ENCODE measurements at regions not wholly inside any gene's neighbourhood (a gene's known extent, or its start where the extent isn't known, plus 50 kb on each side); places are given as distances from the start of the nearest gene placed in this dataset.

DNA sequence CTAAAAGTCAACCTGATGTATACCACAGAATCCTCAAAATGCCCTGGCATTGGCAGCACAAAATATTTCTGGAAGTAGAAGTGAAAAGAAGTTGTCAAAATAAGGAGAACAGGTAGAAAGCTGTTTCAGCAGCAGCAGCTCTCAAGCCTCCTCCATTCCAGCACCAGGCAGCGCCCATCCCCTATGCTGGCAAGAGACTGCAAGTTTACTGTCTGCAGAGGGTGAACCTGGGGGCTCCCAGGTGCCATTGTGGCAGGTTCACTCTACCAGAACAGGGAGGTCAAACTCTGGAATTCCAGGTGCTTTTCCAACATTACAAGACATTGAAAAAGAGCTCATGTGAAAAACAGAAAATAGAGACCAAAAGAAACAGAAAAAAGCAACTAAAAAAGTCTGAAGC is 128.8 kb upstream of the CTTNBP2NL start:
- DNase-seq = no peak

GRCh38 chr1:112267929-112268328 is 128.1 kb upstream of the CTTNBP2NL start:
- DNase-seq = no peak

DNA sequence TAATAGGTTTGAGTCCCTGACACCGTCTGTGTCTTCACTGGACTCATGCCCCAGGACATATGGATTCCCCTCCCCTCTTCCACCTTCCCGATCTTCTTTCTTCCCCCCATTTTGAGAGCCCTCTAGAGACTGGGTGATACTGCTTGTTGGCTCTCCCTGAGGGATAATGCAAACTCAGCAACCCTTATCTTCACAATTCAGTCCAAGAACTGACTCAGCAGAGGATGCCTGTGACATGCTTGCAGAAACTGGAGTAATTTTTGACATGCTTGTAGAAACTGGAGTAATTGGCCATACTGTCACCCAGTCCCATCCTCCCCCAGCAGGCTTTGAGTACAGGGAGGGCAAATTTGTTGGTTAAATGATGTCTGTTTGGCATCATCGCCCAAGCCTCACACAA is 127.6 kb upstream of the CTTNBP2NL start:
- no peak for DNase-seq

DNA sequence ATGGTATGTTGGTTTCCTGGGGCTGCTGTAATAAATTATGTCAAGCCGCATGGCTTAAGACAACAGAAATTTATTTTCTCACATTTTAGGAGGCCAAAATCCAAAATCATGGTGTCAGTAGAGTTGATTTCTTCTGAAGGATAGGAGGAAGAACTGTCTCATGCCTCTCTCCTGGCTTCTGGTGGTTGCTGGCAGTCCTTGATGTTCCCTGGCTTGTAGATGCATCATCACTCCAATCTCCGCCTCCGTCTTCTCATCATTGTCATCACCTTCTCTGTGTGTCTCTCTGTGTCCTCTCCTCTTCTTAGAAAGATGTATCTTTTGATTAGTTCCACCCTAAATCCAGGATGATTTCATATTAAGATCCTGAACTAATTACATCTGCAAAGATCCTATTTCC is 124.7 kb upstream of the CTTNBP2NL start:
- no peak for DNase-seq

DNA sequence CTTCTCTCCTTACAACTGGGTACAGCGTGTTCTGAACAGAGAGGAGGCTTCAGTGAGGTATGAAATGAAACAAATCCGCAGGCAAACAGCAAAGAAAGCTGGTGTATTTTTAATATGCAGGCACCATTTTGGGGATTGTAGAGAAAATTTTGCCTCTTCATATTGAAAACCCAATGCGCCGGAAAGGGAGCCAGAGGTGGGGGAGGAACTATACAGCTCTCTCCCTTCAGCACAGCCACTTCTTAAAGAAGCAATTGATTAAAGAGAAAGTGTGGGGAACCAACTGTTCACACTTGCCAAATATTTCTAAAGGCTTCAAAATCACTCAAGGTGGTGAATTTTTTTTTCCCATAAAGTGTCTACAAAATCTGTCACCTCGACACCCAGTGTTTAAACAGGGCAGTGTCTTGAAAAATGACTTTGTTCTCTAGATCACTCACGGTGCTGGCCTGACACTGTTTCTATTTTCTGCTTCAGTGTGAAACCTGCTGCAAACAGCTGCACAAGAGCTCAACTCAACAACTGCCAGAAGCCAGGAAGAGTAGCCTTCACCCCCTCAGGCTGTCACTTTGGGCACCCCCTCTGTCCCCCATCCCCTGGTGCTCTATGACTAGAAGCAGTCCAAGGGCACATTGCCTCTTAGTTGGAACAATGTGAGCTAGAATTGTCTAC is 123.8 kb upstream of the CTTNBP2NL start:
- DNase-seq = no peak

DNA sequence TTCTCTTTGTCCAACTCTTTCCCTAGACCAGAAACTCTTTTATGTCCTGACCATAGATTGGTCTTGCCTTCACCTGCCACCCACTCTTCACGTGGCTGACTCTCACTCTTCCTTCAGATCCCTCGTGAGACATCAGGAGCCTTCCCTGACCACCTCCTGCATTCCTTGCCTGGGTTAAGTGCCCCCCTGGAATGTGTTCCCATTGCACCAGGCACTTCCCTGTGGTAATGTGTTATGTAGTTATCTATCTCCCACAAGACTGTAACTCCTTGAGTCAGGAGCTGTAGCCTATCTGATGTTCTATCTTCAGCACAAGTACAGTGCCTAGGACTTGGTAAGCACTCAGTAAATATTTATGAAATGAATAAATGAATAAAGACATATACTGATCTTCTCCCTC is 111.2 kb upstream of the CTTNBP2NL start:
- no peak for DNase-seq

DNA sequence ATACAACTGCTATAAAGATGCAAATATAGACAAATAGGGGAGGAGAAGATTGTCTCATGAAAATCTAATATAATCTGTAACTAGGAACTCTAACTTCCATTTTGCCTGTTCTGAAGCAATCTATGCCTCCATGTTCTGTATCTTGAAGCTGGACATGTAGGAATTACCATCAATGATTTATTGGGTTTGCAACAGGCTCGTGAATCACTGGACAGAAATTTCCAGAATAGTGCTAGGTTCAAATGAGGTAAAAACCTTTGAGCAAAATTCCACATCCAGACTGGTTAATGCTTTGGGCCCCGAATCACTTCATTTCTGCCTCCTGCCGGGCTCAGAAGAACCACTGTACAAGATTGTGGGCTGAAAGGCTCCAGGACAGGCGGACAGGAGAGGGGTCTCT is 110.7 kb upstream of the CTTNBP2NL start:
- no peak for DNase-seq

- no peak for DNase-seq
Observed at GRCh38 chr1:112285746-112286145, 110.3 kb upstream of the CTTNBP2NL start.

DNA sequence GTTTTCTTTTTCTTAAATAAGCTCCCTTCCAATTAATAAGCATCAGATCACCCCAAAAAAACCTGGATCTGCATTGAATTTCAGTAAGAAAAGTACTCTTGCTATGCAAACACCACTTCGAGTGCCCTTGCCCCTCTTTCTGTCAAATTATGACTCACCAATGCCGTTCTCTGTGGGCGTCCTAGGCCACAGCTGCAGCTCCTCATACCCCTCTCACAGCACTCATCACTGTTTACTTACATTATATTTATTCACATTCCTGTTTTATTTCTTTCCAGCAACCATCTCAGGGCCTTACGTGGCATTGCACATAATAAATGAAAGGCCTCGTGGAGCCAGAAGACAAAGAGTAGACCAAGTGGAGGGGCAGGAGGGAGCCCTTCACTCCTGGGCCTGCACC is 99.1 kb upstream of the CTTNBP2NL start:
- DNase-seq = no peak

DNA sequence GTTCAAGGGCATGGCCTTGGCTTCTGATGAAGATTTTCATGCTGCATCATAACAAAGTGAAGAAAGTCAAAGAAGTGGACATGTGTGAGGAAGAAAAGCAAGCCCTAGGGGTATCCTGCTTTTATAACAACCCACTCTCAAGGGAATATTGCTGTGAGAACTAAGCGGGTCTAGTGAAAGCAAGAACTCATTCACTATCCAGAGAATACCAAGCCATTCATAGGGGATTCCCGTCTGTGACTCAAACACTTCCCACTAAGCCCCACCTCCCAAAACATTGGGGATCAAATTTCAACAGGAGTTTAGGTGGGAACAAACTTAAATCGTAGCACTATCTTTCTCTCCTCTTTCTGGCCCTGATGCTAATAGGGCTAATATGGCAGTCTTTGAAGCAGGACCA is 98.5 kb upstream of the CTTNBP2NL start:
- peak; percentile 7 for DNase-seq

- DNase-seq = peak; percentile 60
Observed at GRCh38 chr1:112298558-112298957, 97.5 kb upstream of the CTTNBP2NL start.

DNA sequence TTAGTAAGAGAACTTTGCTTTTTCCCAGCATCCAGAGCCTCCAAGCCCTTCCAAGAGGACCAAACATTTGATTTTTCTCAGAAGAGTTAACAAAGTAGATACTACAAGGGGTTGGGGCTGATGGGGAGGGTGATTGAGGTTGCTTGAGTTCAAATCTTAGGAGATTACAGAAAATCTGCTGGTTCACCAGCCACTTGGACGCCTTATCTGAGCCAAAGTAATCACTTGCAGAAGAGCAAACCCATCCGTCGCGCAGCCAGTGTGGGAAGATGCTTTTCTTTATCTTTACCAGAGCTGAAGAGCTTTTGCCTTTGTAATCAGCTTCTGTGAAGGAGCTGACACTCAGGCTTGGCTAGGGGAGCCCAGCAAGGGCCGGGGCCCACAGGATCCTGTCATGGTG is 91.9 kb upstream of the CTTNBP2NL start:
- no peak for DNase-seq

DNA sequence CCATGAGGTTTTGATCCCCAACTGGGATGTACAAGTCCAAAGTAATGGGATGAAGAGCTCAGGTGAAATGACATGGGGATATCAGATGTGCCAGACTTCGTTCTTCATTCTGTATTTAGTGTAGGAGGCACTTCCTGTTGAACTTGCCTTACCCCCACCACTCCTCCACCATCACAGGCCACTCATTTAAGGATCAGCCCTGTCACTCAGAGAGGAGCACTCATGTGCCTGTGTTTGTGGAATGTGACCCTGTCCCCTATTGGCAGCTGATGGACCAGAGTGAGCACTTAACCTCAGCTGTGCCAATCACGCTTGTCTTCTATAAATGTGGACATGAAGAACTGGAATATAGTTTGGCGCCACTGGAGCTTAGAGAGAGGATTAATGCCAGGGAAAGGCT is 91.4 kb upstream of the CTTNBP2NL start:
- no peak for DNase-seq

GRCh38 chr1:112307930-112308591 is 88.0 kb upstream of the CTTNBP2NL start:
- DNase-seq = no peak

GRCh38 chr1:112308716-112309115 is 87.3 kb upstream of the CTTNBP2NL start:
- no peak for DNase-seq

- no peak for DNase-seq
Observed at GRCh38 chr1:112309499-112309898, 86.5 kb upstream of the CTTNBP2NL start.

DNA sequence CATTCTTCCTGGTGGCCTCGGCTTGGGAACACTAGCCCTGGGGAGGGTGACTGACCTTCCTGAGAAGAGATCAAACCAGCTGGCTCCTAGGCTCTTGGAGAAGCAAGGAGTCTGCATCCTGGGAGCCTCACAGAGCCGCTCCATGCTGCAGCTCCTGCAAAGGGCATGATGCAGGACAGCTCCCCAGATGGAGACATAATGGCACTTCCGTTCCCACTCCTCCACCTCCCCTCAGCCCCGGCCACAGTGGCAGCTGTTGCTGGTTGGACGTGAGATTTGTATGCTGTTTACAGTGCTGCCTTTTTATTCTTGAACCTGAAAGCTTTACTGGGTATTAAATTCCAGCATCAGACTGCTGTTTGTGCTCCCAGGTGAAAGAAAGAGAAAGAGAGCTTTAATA is 83.7 kb upstream of the CTTNBP2NL start:
- no peak for DNase-seq

DNA sequence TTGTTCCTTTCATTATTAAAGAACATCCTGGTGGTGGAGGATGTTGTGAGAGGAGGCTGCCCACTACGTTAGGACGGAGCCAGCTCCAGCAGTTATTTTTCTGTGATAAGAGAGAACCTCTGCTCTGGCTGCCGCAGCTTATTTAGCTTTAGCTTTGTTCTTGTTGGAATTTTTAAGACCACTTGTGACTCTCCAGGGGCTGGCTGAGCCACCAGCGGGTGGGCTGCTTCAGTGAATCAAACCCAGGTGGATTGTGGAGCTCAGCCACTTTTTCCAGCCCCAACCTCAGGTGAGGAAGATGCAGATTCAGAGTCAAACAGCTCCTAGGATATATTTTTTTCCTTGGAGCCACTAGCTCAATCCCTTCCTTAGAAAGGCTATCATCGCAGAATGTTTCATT is 83.1 kb upstream of the CTTNBP2NL start:
- DNase-seq = no peak

GRCh38 chr1:112316254-112316913 is 79.6 kb upstream of the CTTNBP2NL start:
- DNase-seq = no peak

DNA sequence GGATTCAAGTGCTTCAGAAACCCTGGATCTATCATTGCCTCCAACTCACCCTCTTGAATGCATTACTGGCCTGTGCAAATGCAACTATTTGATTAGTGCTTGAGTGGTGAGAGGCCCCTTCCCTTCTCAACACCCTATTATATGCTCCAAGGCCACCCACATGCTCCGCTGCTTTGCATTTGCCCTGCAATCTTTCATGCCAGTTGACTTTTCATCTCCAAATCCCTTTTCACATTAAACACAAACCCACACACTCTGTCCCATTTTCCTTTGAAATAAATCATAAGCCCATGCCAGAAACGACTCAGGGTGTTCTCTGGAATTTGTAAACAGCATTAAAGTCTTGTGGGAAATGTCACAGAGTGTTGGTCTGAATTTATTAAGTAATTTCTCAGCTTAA is 78.9 kb upstream of the CTTNBP2NL start:
- DNase-seq = no peak

DNA sequence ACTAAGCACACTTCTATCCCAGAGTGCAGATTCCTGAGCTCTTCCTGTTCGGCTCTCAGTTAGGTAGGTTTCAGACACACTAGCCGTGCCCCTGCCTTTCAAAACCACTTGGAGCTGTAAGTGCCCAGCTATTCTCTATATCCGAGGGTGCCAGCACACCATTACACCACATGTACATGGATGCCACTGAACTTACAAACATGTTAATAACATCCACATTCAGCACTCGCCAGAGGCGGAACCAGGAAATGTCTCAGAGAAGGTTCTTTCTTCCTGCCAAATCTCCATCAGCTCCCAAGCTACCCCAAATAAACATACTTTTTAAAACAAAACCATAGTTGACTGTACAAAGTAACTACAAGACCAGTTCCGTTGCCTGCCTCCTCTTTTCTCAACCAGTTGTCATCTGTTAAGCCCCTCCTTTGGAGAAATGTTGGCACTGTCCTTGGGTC is 78.4 kb upstream of the CTTNBP2NL start:
- no peak for DNase-seq

GRCh38 chr1:112318263-112318662 is 77.8 kb upstream of the CTTNBP2NL start:
- no peak for DNase-seq

DNA sequence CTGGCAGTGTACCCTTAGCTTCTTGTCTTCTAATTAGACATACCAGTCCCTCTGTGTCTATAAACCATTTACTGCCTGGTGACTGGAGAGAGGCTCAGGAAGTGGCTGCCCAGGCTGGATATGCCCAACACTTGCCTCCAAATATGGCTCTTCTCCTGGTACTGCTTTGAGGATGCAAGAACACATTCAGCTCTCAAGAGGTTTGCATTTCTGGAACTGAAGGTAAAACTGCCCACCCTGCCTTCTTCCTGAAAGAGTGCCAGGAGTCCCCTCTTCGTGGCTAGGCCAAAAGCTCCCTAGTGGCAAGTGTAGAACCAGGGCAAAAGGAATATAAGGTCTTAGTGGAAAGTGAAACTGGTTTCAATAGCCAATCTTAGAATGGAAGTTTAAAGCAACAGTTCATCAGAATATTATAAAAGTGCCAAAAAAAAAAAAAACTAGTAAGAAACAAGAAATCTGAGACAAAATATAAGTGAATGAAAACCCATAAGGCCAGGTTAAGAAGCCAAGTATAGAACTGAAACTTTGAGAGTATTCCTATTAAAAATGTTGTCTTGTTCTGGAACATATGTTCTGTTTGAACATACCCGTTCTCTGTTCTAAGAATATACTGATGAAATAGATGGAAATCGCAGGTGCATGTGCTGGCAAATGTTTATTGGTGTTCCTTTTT is 77.2 kb upstream of the CTTNBP2NL start:
- DNase-seq = no peak

Measured in fibroblast of skin of scalp (primary cell).